ENCODE measurements at regions not wholly inside any gene's neighbourhood (a gene's known extent, or its start where the extent isn't known, plus 50 kb on each side); places are given as distances from the start of the nearest gene placed in this dataset.

GRCh38 chrX:147853701-147854100, 58.0 kb upstream of the FMR1 start:
- Mint-ChIP-seq H3K4me1 (ENCODE audit: low read depth, unreplicated experiment) (no peaks in the 10 kb centered on the region), H3K27me3 (ENCODE audit: unreplicated experiment) (no peaks in the 10 kb centered on the region), H3K36me3 (ENCODE audit: insufficient read depth, unreplicated experiment) (no peaks in the 10 kb centered on the region), H3K9me3 (ENCODE audit: low read depth, unreplicated experiment) (peaks cover 2% of the 10 kb centered on the region), H3K27ac (ENCODE audit: unreplicated experiment) (no peak overlapping the region), H3K4me3 (ENCODE audit: low read depth, unreplicated experiment) (no peak overlapping the region)
- BruUV-seq (replicated peaks): no TSS peak
- CTCF ChIA-PET: no interaction called here
- no peak for TF ChIP-seq CTCF (IDR thresholded peaks at IDR 0.05; ENCODE audit: unreplicated experiment)
- intact Hi-C loops (cut with micrococcal nuclease; ENCODE audit: unreplicated experiment): no loop called here
- no peak for DNase-seq

- no peak overlapping the region for H3K4me3 Mint-ChIP-seq (ENCODE audit: low read depth, unreplicated experiment)
- DNase-seq: no peak
- CTCF ChIA-PET: no interaction called here
- intact Hi-C loops (cut with micrococcal nuclease; ENCODE audit: unreplicated experiment): no loop called here
- H3K27ac Mint-ChIP-seq (ENCODE audit: unreplicated experiment): no peak overlapping the region
- TF ChIP-seq CTCF (IDR thresholded peaks at IDR 0.05; ENCODE audit: unreplicated experiment): no peak
- no peaks in the 10 kb centered on the region for H3K27me3 Mint-ChIP-seq (ENCODE audit: unreplicated experiment)
- H3K9me3 Mint-ChIP-seq (ENCODE audit: low read depth, unreplicated experiment): peaks cover 2% of the 10 kb centered on the region
- H3K36me3 Mint-ChIP-seq (ENCODE audit: insufficient read depth, unreplicated experiment): no peaks in the 10 kb centered on the region
- H3K4me1 Mint-ChIP-seq (ENCODE audit: low read depth, unreplicated experiment): no peaks in the 10 kb centered on the region
- BruUV-seq (replicated peaks): no TSS peak
These were observed 52.1 kb upstream of the FMR1 start for GRCh38 chrX:147859666-147860065.
